ENCODE measurements at regions not wholly inside any gene's neighbourhood (a gene's known extent, or its start where the extent isn't known, plus 50 kb on each side); places are given as distances from the start of the nearest gene placed in this dataset.

DNA sequence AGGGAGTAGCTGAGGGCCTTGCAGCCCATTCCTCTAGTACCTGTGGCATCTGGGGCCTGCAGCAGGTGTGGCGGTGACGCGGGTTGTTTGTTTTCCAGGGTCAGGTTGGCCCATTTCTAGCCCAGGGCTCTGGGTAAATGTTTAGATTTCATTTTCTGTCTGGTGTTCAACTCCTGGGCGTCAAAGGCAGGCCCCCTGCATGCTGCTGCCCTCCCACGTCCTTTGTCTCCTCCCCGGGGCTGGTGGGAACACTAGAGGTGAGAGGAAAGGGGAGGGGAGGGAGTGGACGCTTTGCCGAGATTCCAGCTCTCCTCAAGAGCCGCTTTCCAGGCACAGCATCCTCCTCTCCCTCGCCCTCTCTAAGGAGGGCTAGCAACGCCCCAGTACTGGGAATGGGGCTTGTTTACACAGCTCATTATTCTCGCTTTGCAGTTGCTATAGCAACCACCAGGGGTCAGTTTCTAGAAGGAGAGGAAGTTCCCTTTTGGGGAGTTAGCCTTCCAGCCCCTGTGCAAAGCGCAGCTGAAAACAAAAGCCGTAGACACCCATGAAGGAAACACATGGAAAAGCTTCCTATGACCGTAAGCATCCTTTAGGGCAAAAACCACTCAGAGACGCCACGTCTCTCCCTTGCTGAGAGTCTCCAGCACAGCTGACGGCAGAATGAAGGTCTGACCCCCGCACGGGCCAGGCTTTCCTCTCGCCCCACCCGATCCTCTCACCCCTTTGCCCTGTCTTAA is 170.6 kb downstream of the LY86 start (continued):
- TF ChIP-seq ZNF444 (CRISPR knock-in tag; IDR thresholded peaks at IDR 0.05) (no peak), BHLHE40 (IDR thresholded peaks at IDR 0.05; ENCODE audit: low read length) (0 out of 2 replicates have a peak, but pooled peaks have one; percentile 28), SAFB (IDR thresholded peaks at IDR 0.05; ENCODE audit: borderline replicate concordance, low read depth, low read length) (no peak), COPS2 (conservative IDR thresholded peaks at IDR 0.05) (no peak), CAMTA2 (CRISPR knock-in tag; conservative IDR thresholded peaks at IDR 0.05) (no peak), GTF2E2 (tag; IDR thresholded peaks at IDR 0.05) (no peak), CCNT2 (IDR thresholded peaks at IDR 0.05; ENCODE audit: borderline replicate concordance, extremely low read depth, insufficient read length, low read depth, low read length) (no peak), ZNF121 (CRISPR knock-in tag; conservative IDR thresholded peaks at IDR 0.05) (no peak), BRF1 (IDR thresholded peaks at IDR 0.05; ENCODE audit: borderline replicate concordance, extremely low read depth, insufficient read length) (no peak), ETV1 (tag; conservative IDR thresholded peaks at IDR 0.05; ENCODE audit: low read depth) (peak; percentile 34; the same call in 1 of the 2 replicates), MTF1 (CRISPR knock-in tag; IDR thresholded peaks at IDR 0.05; ENCODE audit: borderline replicate concordance) (no peak), YY1 (IDR thresholded peaks at IDR 0.05; ENCODE audit: borderline replicate concordance in 1 of 3, control insufficient read depth in 1 of 3, extremely low read depth in 1 of 3, insufficient read depth in 3 of 3, insufficient read length in 1 of 3, insufficient replicate concordance in 2 of 3, low read depth in 1 of 3, low read length in 2 of 3) (no peak), ZSCAN32 (CRISPR knock-in tag; IDR thresholded peaks at IDR 0.05) (no peak), FUS (optimal IDR thresholded peaks at IDR 0.05; ENCODE audit: low read depth, low read length) (no peak), ZNF77 (CRISPR knock-in tag; IDR thresholded peaks at IDR 0.05) (no peak)
- TF ChIP-seq, protein P1, sequence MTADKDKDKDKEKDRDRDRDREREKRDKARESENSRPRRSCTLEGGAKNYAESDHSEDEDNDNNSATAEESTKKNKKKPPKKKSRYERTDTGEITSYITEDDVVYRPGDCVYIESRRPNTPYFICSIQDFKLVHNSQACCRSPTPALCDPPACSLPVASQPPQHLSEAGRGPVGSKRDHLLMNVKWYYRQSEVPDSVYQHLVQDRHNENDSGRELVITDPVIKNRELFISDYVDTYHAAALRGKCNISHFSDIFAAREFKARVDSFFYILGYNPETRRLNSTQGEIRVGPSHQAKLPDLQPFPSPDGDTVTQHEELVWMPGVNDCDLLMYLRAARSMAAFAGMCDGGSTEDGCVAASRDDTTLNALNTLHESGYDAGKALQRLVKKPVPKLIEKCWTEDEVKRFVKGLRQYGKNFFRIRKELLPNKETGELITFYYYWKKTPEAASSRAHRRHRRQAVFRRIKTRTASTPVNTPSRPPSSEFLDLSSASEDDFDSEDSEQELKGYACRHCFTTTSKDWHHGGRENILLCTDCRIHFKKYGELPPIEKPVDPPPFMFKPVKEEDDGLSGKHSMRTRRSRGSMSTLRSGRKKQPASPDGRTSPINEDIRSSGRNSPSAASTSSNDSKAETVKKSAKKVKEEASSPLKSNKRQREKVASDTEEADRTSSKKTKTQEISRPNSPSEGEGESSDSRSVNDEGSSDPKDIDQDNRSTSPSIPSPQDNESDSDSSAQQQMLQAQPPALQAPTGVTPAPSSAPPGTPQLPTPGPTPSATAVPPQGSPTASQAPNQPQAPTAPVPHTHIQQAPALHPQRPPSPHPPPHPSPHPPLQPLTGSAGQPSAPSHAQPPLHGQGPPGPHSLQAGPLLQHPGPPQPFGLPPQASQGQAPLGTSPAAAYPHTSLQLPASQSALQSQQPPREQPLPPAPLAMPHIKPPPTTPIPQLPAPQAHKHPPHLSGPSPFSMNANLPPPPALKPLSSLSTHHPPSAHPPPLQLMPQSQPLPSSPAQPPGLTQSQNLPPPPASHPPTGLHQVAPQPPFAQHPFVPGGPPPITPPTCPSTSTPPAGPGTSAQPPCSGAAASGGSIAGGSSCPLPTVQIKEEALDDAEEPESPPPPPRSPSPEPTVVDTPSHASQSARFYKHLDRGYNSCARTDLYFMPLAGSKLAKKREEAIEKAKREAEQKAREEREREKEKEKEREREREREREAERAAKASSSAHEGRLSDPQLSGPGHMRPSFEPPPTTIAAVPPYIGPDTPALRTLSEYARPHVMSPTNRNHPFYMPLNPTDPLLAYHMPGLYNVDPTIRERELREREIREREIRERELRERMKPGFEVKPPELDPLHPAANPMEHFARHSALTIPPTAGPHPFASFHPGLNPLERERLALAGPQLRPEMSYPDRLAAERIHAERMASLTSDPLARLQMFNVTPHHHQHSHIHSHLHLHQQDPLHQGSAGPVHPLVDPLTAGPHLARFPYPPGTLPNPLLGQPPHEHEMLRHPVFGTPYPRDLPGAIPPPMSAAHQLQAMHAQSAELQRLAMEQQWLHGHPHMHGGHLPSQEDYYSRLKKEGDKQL (CRISPR knock-in tag; IDR thresholded peaks at IDR 0.05; ENCODE audit: borderline replicate concordance) = no peak
- TF ChIP-seq, protein P2, sequence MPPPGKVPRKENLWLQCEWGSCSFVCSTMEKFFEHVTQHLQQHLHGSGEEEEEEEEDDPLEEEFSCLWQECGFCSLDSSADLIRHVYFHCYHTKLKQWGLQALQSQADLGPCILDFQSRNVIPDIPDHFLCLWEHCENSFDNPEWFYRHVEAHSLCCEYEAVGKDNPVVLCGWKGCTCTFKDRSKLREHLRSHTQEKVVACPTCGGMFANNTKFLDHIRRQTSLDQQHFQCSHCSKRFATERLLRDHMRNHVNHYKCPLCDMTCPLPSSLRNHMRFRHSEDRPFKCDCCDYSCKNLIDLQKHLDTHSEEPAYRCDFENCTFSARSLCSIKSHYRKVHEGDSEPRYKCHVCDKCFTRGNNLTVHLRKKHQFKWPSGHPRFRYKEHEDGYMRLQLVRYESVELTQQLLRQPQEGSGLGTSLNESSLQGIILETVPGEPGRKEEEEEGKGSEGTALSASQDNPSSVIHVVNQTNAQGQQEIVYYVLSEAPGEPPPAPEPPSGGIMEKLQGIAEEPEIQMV (tag; conservative IDR thresholded peaks at IDR 0.05; ENCODE audit: low read depth) = no peak
- TF ChIP-seq, protein P3, sequence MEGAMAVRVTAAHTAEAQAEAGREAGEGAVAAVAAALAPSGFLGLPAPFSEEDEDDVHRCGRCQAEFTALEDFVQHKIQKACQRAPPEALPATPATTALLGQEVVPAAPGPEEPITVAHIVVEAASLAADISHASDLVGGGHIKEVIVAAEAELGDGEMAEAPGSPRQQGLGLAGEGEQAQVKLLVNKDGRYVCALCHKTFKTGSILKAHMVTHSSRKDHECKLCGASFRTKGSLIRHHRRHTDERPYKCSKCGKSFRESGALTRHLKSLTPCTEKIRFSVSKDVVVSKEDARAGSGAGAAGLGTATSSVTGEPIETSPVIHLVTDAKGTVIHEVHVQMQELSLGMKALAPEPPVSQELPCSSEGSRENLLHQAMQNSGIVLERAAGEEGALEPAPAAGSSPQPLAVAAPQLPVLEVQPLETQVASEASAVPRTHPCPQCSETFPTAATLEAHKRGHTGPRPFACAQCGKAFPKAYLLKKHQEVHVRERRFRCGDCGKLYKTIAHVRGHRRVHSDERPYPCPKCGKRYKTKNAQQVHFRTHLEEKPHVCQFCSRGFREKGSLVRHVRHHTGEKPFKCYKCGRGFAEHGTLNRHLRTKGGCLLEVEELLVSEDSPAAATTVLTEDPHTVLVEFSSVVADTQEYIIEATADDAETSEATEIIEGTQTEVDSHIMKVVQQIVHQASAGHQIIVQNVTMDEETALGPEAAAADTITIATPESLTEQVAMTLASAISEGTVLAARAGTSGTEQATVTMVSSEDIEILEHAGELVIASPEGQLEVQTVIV (CRISPR knock-in tag; IDR thresholded peaks at IDR 0.05; ENCODE audit: borderline replicate concordance) = no peak

Data from K562 (cell line).